ENCODE measurements at regions not wholly inside any gene's neighbourhood (a gene's known extent, or its start where the extent isn't known, plus 50 kb on each side); places are given as distances from the start of the nearest gene placed in this dataset.
"Not testable (repeated sequence)": the region's sequence is repeated elsewhere in the genome, so short reads cannot be mapped to it uniquely, and the experiment has no call there.

- H3K9me2 ChIP-seq (replicated peaks; ENCODE audit: insufficient read depth, low read length), result no peaks in the 10 kb centered on the region
- no peaks in the 10 kb centered on the region for H3K79me2 ChIP-seq (ENCODE audit: low read length)
- no peak overlapping the region for H3K27ac ChIP-seq (ENCODE audit: low read length)
- H3K27me3 ChIP-seq (replicated peaks; ENCODE audit: insufficient read depth, low read length), result no peaks in the 10 kb centered on the region
- DNase-seq, result no peak
- no peaks in the 10 kb centered on the region for H3K36me3 ChIP-seq (replicated peaks; ENCODE audit: insufficient read depth, low read length)
- no peak overlapping the region for H3K4me3 ChIP-seq (ENCODE audit: low read length)
- H3F3A ChIP-seq (ENCODE audit: insufficient read depth, low read length), result no peaks in the 10 kb centered on the region
- TF ChIP-seq CTCF (IDR thresholded peaks at IDR 0.05; ENCODE audit: low read length) (no peak), EZH2phosphoT487 (IDR thresholded peaks at IDR 0.05; ENCODE audit: low read length) (no peak), EZH2 (optimal IDR thresholded peaks at IDR 0.05; ENCODE audit: low read depth, low read length) (no peak)
- H3K4me1 ChIP-seq (ENCODE audit: low read length), result no peaks in the 10 kb centered on the region
- H3K9me3 ChIP-seq (replicated peaks; ENCODE audit: insufficient read depth, low read length), result no peaks in the 10 kb centered on the region
- H2AFZ ChIP-seq (ENCODE audit: low read length), result no peak overlapping the region
- H3K4me2 ChIP-seq (ENCODE audit: low read depth, low read length), result no peak overlapping the region
- no peaks in the 10 kb centered on the region; the same call in 1 of the 2 replicates for H4K20me1 ChIP-seq (ENCODE audit: insufficient read depth, low read length)
- no peak overlapping the region for H3K9ac ChIP-seq (ENCODE audit: low read length)
Observed at GRCh38 chr3:165607221-165607620, 230.0 kb downstream of the BCHE start.

DNA sequence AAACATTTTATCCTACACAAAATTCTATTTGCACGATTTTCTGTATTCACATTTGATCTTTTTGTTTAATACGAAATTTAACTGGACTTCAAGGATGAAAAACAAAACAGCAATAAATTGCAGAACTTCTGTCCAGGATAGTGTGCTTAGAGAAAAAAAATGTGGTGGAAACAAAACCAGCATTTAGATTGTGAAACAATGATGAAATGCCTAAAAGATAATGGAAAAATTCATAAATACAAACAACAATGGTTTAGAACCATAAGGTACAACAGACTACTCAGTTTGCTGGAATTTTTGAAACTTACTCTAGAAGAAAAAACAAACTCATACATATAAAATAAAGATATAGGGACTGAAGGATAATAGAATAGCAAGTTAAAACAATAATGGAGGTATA is 234.0 kb downstream of the BCHE start:
- Histone ChIP-seq H3K9me3 (replicated peaks; ENCODE audit: insufficient read depth, low read length) (no peaks in the 10 kb centered on the region), H3K27ac (ENCODE audit: low read length) (no peak overlapping the region), H3K4me2 (ENCODE audit: low read depth, low read length) (no peak overlapping the region), H3K4me3 (ENCODE audit: low read length) (no peak overlapping the region), H2AFZ (ENCODE audit: low read length) (no peak overlapping the region), H3F3A (ENCODE audit: insufficient read depth, low read length) (no peaks in the 10 kb centered on the region), H3K79me2 (ENCODE audit: low read length) (no peaks in the 10 kb centered on the region), H3K9me2 (replicated peaks; ENCODE audit: insufficient read depth, low read length) (no peaks in the 10 kb centered on the region), H3K9ac (ENCODE audit: low read length) (no peak overlapping the region), H3K27me3 (replicated peaks; ENCODE audit: insufficient read depth, low read length) (no peaks in the 10 kb centered on the region), H3K4me1 (ENCODE audit: low read length) (no peaks in the 10 kb centered on the region), H4K20me1 (ENCODE audit: insufficient read depth, low read length) (no peaks in the 10 kb centered on the region; the same call in 1 of the 2 replicates), H3K36me3 (replicated peaks; ENCODE audit: insufficient read depth, low read length) (no peaks in the 10 kb centered on the region)
- DNase-seq, result no peak
- TF ChIP-seq CTCF (IDR thresholded peaks at IDR 0.05; ENCODE audit: low read length), result no peak
- TF ChIP-seq EZH2 (optimal IDR thresholded peaks at IDR 0.05; ENCODE audit: low read depth, low read length), result no peak
- TF ChIP-seq EZH2phosphoT487 (IDR thresholded peaks at IDR 0.05; ENCODE audit: low read length), result no peak

- not testable (repeated sequence) for DNase-seq; H3K4me1 ChIP-seq (ENCODE audit: low read length); H3K27ac ChIP-seq (ENCODE audit: low read length); H3K4me3 ChIP-seq (ENCODE audit: low read length); H3F3A ChIP-seq (ENCODE audit: insufficient read depth, low read length); H3K9ac ChIP-seq (ENCODE audit: low read length); H3K9me3 ChIP-seq (replicated peaks; ENCODE audit: insufficient read depth, low read length); H3K79me2 ChIP-seq (ENCODE audit: low read length); H4K20me1 ChIP-seq (ENCODE audit: insufficient read depth, low read length); H2AFZ ChIP-seq (ENCODE audit: low read length); H3K9me2 ChIP-seq (replicated peaks; ENCODE audit: insufficient read depth, low read length); H3K36me3 ChIP-seq (replicated peaks; ENCODE audit: insufficient read depth, low read length); H3K4me2 ChIP-seq (ENCODE audit: low read depth, low read length); H3K27me3 ChIP-seq (replicated peaks; ENCODE audit: insufficient read depth, low read length)
Observed at GRCh38 chr3:165572566-165572965, 264.7 kb downstream of the BCHE start.

- no peaks in the 10 kb centered on the region for H3F3A ChIP-seq (ENCODE audit: insufficient read depth, low read length)
- no peaks in the 10 kb centered on the region for H3K27me3 ChIP-seq (replicated peaks; ENCODE audit: insufficient read depth, low read length)
- no peaks in the 10 kb centered on the region for H3K4me1 ChIP-seq (ENCODE audit: low read length)
- no peak for TF ChIP-seq EZH2 (optimal IDR thresholded peaks at IDR 0.05; ENCODE audit: low read depth, low read length)
- TF ChIP-seq EZH2phosphoT487 (IDR thresholded peaks at IDR 0.05; ENCODE audit: low read length), result no peak
- TF ChIP-seq CTCF (IDR thresholded peaks at IDR 0.05; ENCODE audit: low read length), result no peak
- H3K9me2 ChIP-seq (replicated peaks; ENCODE audit: insufficient read depth, low read length), result no peaks in the 10 kb centered on the region
- no peak overlapping the region for H3K27ac ChIP-seq (ENCODE audit: low read length)
- no peak overlapping the region for H2AFZ ChIP-seq (ENCODE audit: low read length)
- no peaks in the 10 kb centered on the region for H3K9me3 ChIP-seq (replicated peaks; ENCODE audit: insufficient read depth, low read length)
- no peak overlapping the region for H3K9ac ChIP-seq (ENCODE audit: low read length)
- no peak overlapping the region for H3K4me3 ChIP-seq (ENCODE audit: low read length)
- H3K79me2 ChIP-seq (ENCODE audit: low read length), result no peaks in the 10 kb centered on the region
- no peaks in the 10 kb centered on the region for H4K20me1 ChIP-seq (ENCODE audit: insufficient read depth, low read length)
- H3K36me3 ChIP-seq (replicated peaks; ENCODE audit: insufficient read depth, low read length), result no peaks in the 10 kb centered on the region
- no peak overlapping the region for H3K4me2 ChIP-seq (ENCODE audit: low read depth, low read length)
- no peak for DNase-seq
Observed at GRCh38 chr3:165568907-165569462, 268.2 kb downstream of the BCHE start.

Data from MM.1S (cell line).